NOMO-1 treated with dmso at 0.1 percent for 144 hours (cell line): ENCODE measurements at regions not wholly inside any gene's neighbourhood (a gene's known extent, or its start where the extent isn't known, plus 50 kb on each side); places are given as distances from the start of the nearest gene placed in this dataset.
"Not testable (repeated sequence)": the region's sequence is repeated elsewhere in the genome, so short reads cannot be mapped to it uniquely, and the experiment has no call there.

Experiments
- DNase-seq: peaks from one replicate; lab custom pipeline; 2025; ENCODE audit not compliant: unreplicated experiment; lab: John Stamatoyannopoulos, UW

GRCh38 chr22:22193923-22194322 is 50.7 kb upstream of the VPREB1 start:
- no peak for DNase-seq

- not testable (repeated sequence) for DNase-seq
These were observed 51.1 kb upstream of the VPREB1 start for GRCh38 chr22:22193462-22193861.

GRCh38 chr22:22193006-22193405 is 51.6 kb upstream of the VPREB1 start:
- not testable (repeated sequence) for DNase-seq

GRCh38 chr22:22189796-22190195 is 54.8 kb upstream of the VPREB1 start:
- DNase-seq: not testable (repeated sequence)

- DNase-seq: not testable (repeated sequence)
These were observed 56.7 kb upstream of the VPREB1 start for GRCh38 chr22:22187863-22188262.

- no peak for DNase-seq
These were observed 57.3 kb upstream of the VPREB1 start for GRCh38 chr22:22187299-22187698.

- no peak for DNase-seq
These were observed 58.6 kb upstream of the VPREB1 start for GRCh38 chr22:22185844-22186499.

GRCh38 chr22:22185217-22185616 is 59.4 kb upstream of the VPREB1 start:
- DNase-seq: no peak

- no peak for DNase-seq
These were observed 60.2 kb upstream of the VPREB1 start for GRCh38 chr22:22184277-22184807.

- DNase-seq: no peak
These were observed 61.7 kb upstream of the VPREB1 start for GRCh38 chr22:22182990-22183264.

- DNase-seq: no peak
These were observed 62.2 kb upstream of the VPREB1 start for GRCh38 chr22:22182218-22182989.

- DNase-seq: no peak
These were observed 63.2 kb upstream of the VPREB1 start for GRCh38 chr22:22181341-22181850.

GRCh38 chr22:22180738-22181285 is 63.8 kb upstream of the VPREB1 start:
- no peak for DNase-seq

GRCh38 chr22:22179858-22180257 is 64.7 kb upstream of the VPREB1 start:
- DNase-seq: no peak

GRCh38 chr22:22178992-22179391 is 65.6 kb upstream of the VPREB1 start:
- DNase-seq: no peak

- DNase-seq: no peak
These were observed 66.1 kb upstream of the VPREB1 start for GRCh38 chr22:22178355-22178965.

GRCh38 chr22:22176929-22177616 is 67.5 kb upstream of the VPREB1 start:
- DNase-seq: no peak

- DNase-seq: not testable (repeated sequence)
These were observed 71.5 kb upstream of the VPREB1 start for GRCh38 chr22:22172896-22173628.

- no peak for DNase-seq
These were observed 73.0 kb upstream of the VPREB1 start for GRCh38 chr22:22171357-22172218.
